SK-N-SH (cell line): ENCODE measurements at regions not wholly inside any gene's neighbourhood (a gene's known extent, or its start where the extent isn't known, plus 50 kb on each side); places are given as distances from the start of the nearest gene placed in this dataset.

Experiments
- CHD2 ChIP-seq: fragments of 150-350 bp; IDR thresholded peaks from 2 replicates; pipeline ENCODE4 v1.6.1; 2018; ENCODE audit warnings: low read length; ENCODE audit not compliant: partially characterized antibody
- CTCF ChIP-seq: fragments of 200-600 bp; sonication (generic); IDR thresholded peaks from 2 replicates; pipeline ENCODE4 v1.6.1; 2017; ENCODE audit warnings: antibody characterized with exemption, mild to moderate bottlenecking, moderate library complexity
- ELF1 ChIP-seq: IDR thresholded peaks from 2 replicates; pipeline ENCODE4 v1.4.0; 2012
- EZH2phosphoT487 ChIP-seq: fragments of 200-600 bp; sonication (generic); IDR thresholded peaks from 2 replicates; pipeline ENCODE4 v1.6.1; 2017; ENCODE audit warnings: low read depth, mixed run types, mild to moderate bottlenecking, antibody characterized with exemption, moderate library complexity, borderline replicate concordance
- GABPA ChIP-seq: IDR thresholded peaks from 2 replicates; pipeline ENCODE4 v1.4.0; 2012; ENCODE audit warnings: low read depth, mild to moderate bottlenecking
- JUND ChIP-seq: IDR thresholded peaks from 2 replicates; pipeline ENCODE4 v1.4.0; 2012
- MAX ChIP-seq: IDR thresholded peaks from 2 replicates; pipeline ENCODE4 v1.4.0; 2012; ENCODE audit warnings: low read depth
- MXI1 ChIP-seq: IDR thresholded peaks from 2 replicates; pipeline ENCODE4 v1.6.1; 2012; ENCODE audit warnings: mild to moderate bottlenecking, low read depth, low read length, improper control_type of control experiment
- POLR2AphosphoS5 ChIP-seq: IDR thresholded peaks from 2 replicates; pipeline ENCODE4 v1.6.1; 2012; ENCODE audit warnings: low read depth, low read length
- RAD21 ChIP-seq: IDR thresholded peaks from 2 replicates; pipeline ENCODE4 v1.6.1; 2012; ENCODE audit warnings: mild to moderate bottlenecking, low read length
- SIN3A ChIP-seq: IDR thresholded peaks from 2 replicates; pipeline ENCODE4 v1.6.1; 2012; ENCODE audit warnings: low read depth, mild to moderate bottlenecking, low read length, moderate library complexity, borderline replicate concordance
- SMC3 ChIP-seq: IDR thresholded peaks from 2 replicates; pipeline ENCODE4 v1.6.1; 2012; ENCODE audit warnings: low read depth, low read length, improper control_type of control experiment
- TEAD4 ChIP-seq: IDR thresholded peaks from 2 replicates; pipeline ENCODE4 v1.4.0; 2012; ENCODE audit warnings: mild to moderate bottlenecking, borderline replicate concordance; ENCODE audit not compliant: insufficient read depth
- YY1 ChIP-seq: IDR thresholded peaks from 2 replicates; pipeline ENCODE4 v1.4.0; 2012; ENCODE audit warnings: low read depth, mild to moderate bottlenecking

GRCh38 chr6:9100869-9101580 lies 665.7 kb upstream of the SLC35B3 start:
- TF ChIP-seq ELF1 (no peak), CTCF (no peak), GABPA (no peak), RAD21 (no peak), POLR2AphosphoS5 (no peak), TEAD4 (no peak), EZH2phosphoT487 (no peak), YY1 (no peak), CHD2 (no peak), SMC3 (no peak), MAX (no peak), MXI1 (no peak), JUND (no peak), SIN3A (no peak)
